ENCODE measurements at regions not wholly inside any gene's neighbourhood (a gene's known extent, or its start where the extent isn't known, plus 50 kb on each side); places are given as distances from the start of the nearest gene placed in this dataset.

DNA sequence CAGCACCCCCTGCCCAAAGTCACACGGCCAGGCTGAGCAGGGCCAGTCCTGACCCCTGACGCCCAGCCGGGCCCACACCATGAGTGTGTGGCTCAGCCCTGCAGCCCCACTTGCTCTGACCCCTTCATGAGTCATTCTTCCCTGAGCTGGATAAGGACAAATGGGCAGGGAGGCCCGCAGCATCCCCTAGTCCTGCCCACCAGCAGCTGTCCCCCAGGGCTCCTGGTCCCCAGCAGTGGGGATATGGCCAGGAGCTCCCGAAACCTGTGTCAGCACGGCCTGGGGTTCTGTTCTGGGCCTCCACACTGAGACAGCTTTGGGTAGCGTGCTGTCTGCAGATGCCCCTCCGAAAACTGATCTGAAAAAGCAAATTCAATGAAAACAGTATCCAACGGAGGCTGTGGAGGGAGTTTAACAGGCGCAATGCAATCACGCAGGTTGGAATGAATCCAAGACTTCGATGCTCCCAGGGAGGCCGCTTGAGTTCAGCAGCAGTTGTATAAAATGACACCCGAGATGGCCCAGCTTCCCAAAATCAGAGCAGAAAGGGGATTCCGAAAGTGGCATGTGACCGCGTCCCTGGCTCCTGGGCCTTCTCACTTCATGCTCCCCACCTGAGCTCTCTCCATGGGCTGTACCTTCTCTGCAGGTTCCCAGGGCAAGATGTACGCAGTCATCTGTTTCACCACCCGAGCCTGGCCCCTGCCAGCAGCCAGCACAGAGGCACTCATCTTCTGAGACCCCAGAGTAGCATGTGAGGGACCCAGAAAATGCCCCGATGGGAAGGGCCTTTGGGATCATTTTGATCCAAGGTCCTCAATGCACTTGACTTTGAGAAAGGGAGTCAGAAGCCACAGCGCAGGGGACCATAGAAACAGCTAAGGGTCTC is 214.1 kb downstream of the USP6NL start:
- TF ChIP-seq, protein P1, sequence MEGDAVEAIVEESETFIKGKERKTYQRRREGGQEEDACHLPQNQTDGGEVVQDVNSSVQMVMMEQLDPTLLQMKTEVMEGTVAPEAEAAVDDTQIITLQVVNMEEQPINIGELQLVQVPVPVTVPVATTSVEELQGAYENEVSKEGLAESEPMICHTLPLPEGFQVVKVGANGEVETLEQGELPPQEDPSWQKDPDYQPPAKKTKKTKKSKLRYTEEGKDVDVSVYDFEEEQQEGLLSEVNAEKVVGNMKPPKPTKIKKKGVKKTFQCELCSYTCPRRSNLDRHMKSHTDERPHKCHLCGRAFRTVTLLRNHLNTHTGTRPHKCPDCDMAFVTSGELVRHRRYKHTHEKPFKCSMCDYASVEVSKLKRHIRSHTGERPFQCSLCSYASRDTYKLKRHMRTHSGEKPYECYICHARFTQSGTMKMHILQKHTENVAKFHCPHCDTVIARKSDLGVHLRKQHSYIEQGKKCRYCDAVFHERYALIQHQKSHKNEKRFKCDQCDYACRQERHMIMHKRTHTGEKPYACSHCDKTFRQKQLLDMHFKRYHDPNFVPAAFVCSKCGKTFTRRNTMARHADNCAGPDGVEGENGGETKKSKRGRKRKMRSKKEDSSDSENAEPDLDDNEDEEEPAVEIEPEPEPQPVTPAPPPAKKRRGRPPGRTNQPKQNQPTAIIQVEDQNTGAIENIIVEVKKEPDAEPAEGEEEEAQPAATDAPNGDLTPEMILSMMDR (IDR thresholded peaks at IDR 0.05; ENCODE audit: poor library complexity), result no peak
- TF ChIP-seq EZH2 (IDR thresholded peaks at IDR 0.05; ENCODE audit: borderline replicate concordance), result no peak

Measured in hepatocyte (in vitro differentiated cells).